Activated T-helper 2 cell treated with anti-CD3 and anti-CD28 coated beads, Interferon-gamma antibody, Interleukin-2, Interleukin-4, amounts not matched to agents 10 μg/mL and 5 μg/mL and 100 μg/mL, durations not matched to agents 14 hours and 24 hours and 36 hours (primary cell): ENCODE measurements at regions not wholly inside any gene's neighbourhood (a gene's known extent, or its start where the extent isn't known, plus 50 kb on each side); places are given as distances from the start of the nearest gene placed in this dataset.
"Not testable (repeated sequence)": the region's sequence is repeated elsewhere in the genome, so short reads cannot be mapped to it uniquely, and the experiment has no call there.

ENCODE experiments used
- DNase-seq: peaks from one replicate; pipeline ENCODE4 v3.0.0; 2021; ENCODE audit warnings: low spot score
- H3K27ac Mint-ChIP-seq: one replicate; pipeline ENCODE4 v1.8.0; 2021; ENCODE audit warnings: mixed read lengths
- H3K27me3 Mint-ChIP-seq: one replicate; pipeline ENCODE4 v1.8.0; 2021; ENCODE audit warnings: low read depth, mixed read lengths
- H3K36me3 Mint-ChIP-seq: one replicate; pipeline ENCODE4 v1.8.0; 2021; ENCODE audit warnings: low read depth, mixed read lengths
- H3K4me1 Mint-ChIP-seq: one replicate; pipeline ENCODE4 v1.8.0; 2021; ENCODE audit warnings: low read depth, mixed read lengths
- H3K4me3 Mint-ChIP-seq: one replicate; pipeline ENCODE4 v1.8.0; 2021; ENCODE audit warnings: low read depth, mild to moderate bottlenecking, moderate library complexity, mixed read lengths
- H3K9me3 Mint-ChIP-seq: one replicate; pipeline ENCODE4 v1.8.0; 2021; ENCODE audit warnings: mixed read lengths
- intact Hi-C: fragments of 100-400 bp; cut with micrococcal nuclease; formaldehyde crosslinking; loops from one replicate; pipeline ENCODE4 v1.15.1; 2023

DNA sequence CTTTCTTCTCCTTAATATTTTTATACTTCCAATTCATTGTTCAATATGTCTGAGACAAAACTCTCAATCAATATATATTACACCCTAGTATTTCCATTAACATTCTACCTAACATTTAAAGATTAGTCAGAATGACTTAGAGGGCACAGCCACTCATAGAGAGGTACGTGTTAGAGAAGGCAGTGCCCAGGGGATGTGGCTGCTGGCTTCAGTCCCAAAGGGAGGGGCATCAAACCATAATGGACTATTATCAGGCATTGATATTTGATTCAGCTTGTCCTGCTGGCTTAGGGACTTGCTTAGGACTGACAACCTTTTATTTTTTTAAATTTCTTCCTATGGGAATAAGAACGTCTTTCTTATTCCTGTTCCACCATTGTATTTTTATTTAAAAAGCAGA is 1392.0 kb upstream of the ATXN8OS start:
- H3K27me3 Mint-ChIP-seq: no peaks in the 10 kb centered on the region
- DNase-seq: no peak
- intact Hi-C loops: no loop called here

DNA sequence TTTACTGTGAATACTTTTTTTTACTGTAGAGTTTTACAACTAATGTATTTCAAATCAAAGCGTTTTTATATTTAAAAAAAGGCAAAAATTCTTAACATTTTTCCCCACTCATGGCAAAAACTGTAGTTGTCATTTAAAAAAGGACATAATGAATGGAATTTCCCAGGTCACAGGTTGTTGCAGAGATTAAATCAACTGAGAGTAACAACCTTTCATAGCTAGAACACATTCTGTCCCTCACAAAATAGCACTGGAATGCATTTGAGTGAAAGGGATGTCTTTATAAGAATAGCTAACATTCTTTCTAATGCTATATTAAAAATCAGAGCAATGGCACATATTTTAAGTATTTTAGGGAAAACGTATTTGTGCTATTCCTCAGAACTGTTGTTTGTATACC is 1393.3 kb upstream of the ATXN8OS start:
- peaks cover 25% of the 10 kb centered on the region for H3K9me3 Mint-ChIP-seq
- intact Hi-C loops: no loop called here
- no peak overlapping the region for H3K4me3 Mint-ChIP-seq
- no peaks in the 10 kb centered on the region for H3K27me3 Mint-ChIP-seq
- H3K4me1 Mint-ChIP-seq: no peaks in the 10 kb centered on the region
- no peak overlapping the region for H3K27ac Mint-ChIP-seq
- H3K36me3 Mint-ChIP-seq: no peaks in the 10 kb centered on the region
- no peak for DNase-seq

More for the DNA sequence above, 1392.0 kb upstream of the ATXN8OS start:
- Mint-ChIP-seq H3K36me3 (no peaks in the 10 kb centered on the region), H3K4me1 (no peaks in the 10 kb centered on the region), H3K4me3 (no peak overlapping the region), H3K27ac (no peak overlapping the region), H3K9me3 (peaks cover 24% of the 10 kb centered on the region)

DNA sequence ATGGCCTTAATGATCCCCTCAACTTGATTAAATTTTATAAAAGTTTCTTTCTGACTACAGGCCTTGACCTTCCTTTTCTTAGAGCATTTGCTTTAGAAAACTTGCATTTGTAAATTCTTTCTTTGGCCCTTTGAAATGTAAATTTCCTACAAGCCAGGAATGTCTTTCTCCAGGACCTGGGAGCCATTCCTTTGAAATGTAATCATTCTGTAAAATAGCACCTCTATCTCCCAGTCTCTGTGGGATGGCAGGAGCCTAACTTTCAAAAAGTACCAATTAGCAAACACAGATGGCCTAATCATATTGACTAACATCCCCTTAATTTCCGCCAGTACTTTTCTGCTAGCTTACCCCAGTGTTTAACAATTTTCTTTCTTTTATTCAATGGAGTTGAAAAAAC is 1394.2 kb upstream of the ATXN8OS start:
- intact Hi-C loops: no loop called here
- no peak overlapping the region for H3K27ac Mint-ChIP-seq
- no peaks in the 10 kb centered on the region for H3K36me3 Mint-ChIP-seq
- no peak for DNase-seq
- peaks cover 27% of the 10 kb centered on the region for H3K9me3 Mint-ChIP-seq
- no peaks in the 10 kb centered on the region for H3K4me1 Mint-ChIP-seq
- H3K27me3 Mint-ChIP-seq: no peaks in the 10 kb centered on the region
- no peak overlapping the region for H3K4me3 Mint-ChIP-seq

DNA sequence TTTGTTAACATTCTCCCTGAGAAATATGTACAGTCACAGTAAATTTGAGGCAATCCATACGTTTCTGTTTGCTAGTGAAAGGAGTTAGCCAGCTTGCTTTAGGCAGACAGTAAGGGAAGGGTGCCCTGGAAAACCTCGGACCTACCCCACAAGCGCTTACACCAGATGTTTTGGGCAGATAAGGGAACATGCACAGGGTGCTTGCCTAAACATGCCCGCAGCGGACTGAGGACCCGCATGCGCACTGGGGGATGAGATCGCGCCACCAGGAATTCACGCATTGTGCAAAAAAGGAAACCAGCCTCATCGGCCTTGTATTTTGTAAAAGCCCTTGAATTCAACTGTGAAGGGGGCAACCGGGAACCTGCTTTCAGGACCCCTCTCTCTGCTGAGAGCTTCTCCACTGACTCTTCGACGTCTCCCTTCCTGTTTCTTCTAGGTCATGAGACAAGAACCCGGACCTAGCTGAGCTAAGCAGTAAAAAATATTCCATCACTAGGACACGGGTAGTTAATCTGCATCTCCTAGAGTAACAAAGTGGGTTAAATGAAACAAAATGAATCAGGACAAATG is 1399.2 kb upstream of the ATXN8OS start:
- Mint-ChIP-seq H3K27ac (no peak overlapping the region), H3K27me3 (no peaks in the 10 kb centered on the region), H3K9me3 (peaks cover 42% of the 10 kb centered on the region), H3K4me1 (no peaks in the 10 kb centered on the region), H3K4me3 (no peak overlapping the region), H3K36me3 (no peaks in the 10 kb centered on the region)
- intact Hi-C loops: no loop called here
- DNase-seq: no peak

DNA sequence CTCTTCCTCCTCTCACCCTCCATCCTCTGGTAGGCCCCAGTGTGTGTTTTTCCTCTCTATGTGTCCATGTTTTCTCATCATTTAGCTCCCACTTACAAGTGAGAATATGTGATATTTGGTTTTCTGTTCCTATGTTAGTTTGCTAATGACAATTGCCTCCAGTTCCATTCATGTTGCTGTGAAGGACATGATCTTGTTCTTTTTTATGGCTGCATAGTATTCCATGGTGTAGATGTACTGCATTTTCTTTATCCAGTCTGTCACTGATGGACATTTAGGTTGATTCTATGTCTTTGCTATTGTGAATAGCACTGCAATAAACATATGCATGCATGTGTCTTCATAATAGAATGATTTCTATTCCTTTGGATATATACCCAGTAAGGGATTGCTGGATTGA is 1401.6 kb upstream of the ATXN8OS start:
- intact Hi-C loops, H3K4me1 Mint-ChIP-seq, H3K36me3 Mint-ChIP-seq, H3K27me3 Mint-ChIP-seq, DNase-seq, H3K4me3 Mint-ChIP-seq, H3K27ac Mint-ChIP-seq: not testable (repeated sequence)
- H3K9me3 Mint-ChIP-seq: peaks cover 32% of the 10 kb centered on the region

DNA sequence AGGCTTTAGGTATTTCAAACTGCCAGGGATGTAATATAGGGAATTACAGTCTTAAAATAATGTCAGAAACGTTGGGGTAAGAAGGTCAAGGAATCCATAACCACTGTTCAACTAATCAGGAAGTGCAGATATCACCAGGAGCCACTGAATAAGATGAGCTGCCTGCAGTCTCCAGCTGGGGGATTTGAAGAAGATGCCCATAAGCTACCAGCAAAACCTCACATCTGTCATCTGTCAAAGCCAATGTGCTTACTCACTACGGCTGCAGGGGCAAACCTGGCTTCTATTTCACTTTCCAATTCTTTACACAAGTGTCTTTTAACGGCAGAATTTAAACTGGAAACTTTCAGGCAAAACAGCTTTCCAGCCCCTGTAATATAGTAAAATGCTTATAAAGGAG is 1410.1 kb upstream of the ATXN8OS start:
- Mint-ChIP-seq H3K4me1 (no peaks in the 10 kb centered on the region), H3K27me3 (no peaks in the 10 kb centered on the region), H3K4me3 (no peak overlapping the region), H3K36me3 (no peaks in the 10 kb centered on the region), H3K27ac (no peak overlapping the region), H3K9me3 (peaks cover 15% of the 10 kb centered on the region)
- intact Hi-C loops: no loop called here
- DNase-seq: no peak

DNA sequence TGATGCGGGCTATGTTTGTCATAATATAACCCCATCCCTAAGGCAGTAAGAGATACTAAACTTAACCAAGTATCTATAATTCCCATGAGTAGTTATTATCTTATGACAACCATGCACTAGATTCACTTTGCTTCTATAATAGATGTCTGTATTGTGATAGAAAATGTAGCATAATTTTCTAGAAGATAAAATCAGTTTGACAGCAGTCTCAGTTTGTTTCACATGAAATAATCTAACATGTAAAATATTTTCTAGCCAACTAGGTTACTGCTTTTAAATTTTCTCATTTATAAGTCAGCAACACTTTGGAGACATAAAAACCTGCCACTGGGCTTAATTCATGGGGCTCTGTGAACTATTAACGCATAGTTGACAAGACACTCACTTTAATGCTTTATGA is 1410.7 kb upstream of the ATXN8OS start:
- peaks cover 15% of the 10 kb centered on the region for H3K9me3 Mint-ChIP-seq
- H3K36me3 Mint-ChIP-seq: no peaks in the 10 kb centered on the region
- H3K27ac Mint-ChIP-seq: no peak overlapping the region
- no peak for DNase-seq
- intact Hi-C loops: no loop called here
- H3K4me3 Mint-ChIP-seq: no peak overlapping the region
- no peaks in the 10 kb centered on the region for H3K4me1 Mint-ChIP-seq
- no peaks in the 10 kb centered on the region for H3K27me3 Mint-ChIP-seq

DNA sequence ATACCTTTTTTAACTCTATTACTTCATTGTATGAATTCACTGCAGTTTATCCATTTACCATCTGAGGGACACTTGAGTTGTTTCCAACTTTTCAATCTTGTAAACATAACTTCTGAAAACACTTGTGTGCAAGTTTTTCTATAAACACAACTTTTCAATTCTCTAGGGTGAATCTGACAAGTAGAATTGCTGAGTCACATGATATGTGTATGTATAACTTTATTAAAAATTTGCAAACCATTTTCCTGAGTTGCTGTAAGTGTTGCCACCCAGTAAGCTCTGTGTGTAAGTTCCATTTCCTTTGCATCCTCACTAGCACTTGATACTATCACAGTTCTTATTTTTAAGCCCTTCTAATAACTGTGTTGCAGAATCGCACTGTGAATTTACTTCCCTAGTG is 1415.6 kb upstream of the ATXN8OS start:
- no peak for DNase-seq
- intact Hi-C loops: no loop called here
- H3K4me1 Mint-ChIP-seq: no peaks in the 10 kb centered on the region
- H3K27me3 Mint-ChIP-seq: no peaks in the 10 kb centered on the region
- peaks cover 26% of the 10 kb centered on the region for H3K9me3 Mint-ChIP-seq
- H3K36me3 Mint-ChIP-seq: no peaks in the 10 kb centered on the region
- no peak overlapping the region for H3K4me3 Mint-ChIP-seq
- no peak overlapping the region for H3K27ac Mint-ChIP-seq

DNA sequence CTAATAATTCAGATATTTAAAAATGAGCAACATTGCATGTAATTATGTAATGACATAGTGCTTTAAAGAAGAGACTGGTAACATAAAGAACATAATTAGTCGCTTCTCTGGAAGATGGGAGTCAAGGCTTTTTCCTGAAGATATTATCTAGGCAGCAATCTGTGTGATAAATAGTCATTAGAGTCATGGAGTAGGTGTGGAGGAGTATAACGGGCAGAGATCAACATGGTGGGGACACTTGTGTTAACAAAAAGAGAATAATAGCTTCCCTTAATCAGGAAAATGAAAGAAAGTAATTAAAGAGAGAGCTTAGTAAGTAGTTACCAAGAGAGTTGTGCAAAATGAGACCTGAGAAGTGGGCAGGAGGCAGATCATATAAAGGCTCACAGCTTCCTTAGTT is 1417.1 kb upstream of the ATXN8OS start:
- no peaks in the 10 kb centered on the region for H3K27me3 Mint-ChIP-seq
- no peaks in the 10 kb centered on the region for H3K4me1 Mint-ChIP-seq
- peaks cover 33% of the 10 kb centered on the region for H3K9me3 Mint-ChIP-seq
- intact Hi-C loops: no loop called here
- H3K27ac Mint-ChIP-seq: no peak overlapping the region
- DNase-seq: no peak
- H3K36me3 Mint-ChIP-seq: no peaks in the 10 kb centered on the region
- no peak overlapping the region for H3K4me3 Mint-ChIP-seq

DNA sequence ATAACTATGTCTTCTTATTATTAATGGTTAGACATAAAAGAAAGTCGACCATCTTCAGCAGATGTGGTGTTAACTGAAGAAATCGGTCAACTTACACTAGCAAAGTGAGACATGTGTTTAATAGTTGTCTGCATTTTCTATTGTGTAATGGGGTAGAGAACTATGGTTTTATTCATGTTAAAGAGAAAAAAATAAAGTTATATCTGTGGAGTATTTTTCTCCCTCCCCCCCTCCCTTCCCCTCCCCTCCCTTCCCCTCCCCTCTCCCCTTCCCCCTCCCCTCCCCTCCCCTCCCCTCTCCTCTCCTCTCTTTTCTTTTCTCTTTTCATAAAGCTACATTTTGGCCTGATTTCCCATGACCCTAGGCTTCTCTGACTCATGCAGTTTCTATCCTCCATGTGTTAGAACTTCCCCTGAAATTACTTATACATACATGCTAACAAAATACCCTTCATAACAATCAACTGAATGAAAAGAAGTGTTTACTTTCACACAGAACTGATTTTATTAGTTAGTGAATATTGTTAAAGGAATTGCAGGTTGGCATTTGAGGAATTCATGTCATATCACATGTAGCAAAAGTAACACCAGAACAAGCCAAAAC is 1431.0 kb upstream of the ATXN8OS start:
- intact Hi-C loops: no loop called here
- DNase-seq: no peak
- Mint-ChIP-seq H3K4me1 (no peaks in the 10 kb centered on the region), H3K27me3 (no peaks in the 10 kb centered on the region), H3K27ac (no peak overlapping the region), H3K36me3 (no peaks in the 10 kb centered on the region), H3K9me3 (peaks cover 28% of the 10 kb centered on the region), H3K4me3 (no peak overlapping the region)

DNA sequence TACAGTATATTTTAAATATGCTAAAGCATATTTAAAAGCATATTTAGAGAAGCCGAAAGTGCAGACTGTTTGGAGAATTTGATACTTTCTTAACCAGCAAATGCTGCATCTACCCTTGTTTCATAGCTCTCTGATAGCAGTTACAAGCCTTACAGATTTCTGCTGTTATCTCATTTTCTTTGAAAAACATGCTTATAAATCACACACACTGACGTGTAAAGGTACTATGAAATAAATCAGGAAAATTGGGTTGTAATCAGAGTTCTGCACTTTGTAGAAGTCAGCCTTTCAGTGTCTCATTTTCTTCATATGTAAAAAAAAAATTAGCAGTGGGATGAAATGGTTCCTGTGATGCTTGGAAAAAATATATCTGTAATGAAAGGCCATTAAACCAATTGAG is 1432.4 kb upstream of the ATXN8OS start:
- H3K9me3 Mint-ChIP-seq: peaks cover 26% of the 10 kb centered on the region
- DNase-seq: no peak
- no peaks in the 10 kb centered on the region for H3K36me3 Mint-ChIP-seq
- intact Hi-C loops: no loop called here
- H3K4me3 Mint-ChIP-seq: no peak overlapping the region
- no peaks in the 10 kb centered on the region for H3K4me1 Mint-ChIP-seq
- H3K27me3 Mint-ChIP-seq: no peaks in the 10 kb centered on the region
- no peak overlapping the region for H3K27ac Mint-ChIP-seq

DNA sequence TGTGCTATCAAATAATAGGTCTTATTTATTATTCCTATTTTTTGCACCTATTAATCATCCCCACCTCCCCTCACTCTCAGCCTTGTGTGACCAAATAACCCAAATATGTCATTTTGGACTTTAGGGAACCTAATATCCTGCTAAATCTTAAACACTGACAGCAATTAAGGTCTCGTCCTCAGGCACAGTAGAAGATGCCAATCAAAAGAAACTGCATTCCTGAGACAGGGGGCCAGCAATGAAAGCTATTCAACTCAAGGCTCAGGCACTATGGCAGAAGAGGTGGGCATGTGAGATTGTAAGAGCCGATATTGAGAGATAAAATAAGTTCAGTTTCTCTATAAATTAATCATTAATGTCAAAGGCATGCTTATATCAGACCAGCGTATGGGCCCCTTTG is 1437.7 kb upstream of the PCDH9 start:
- no peaks in the 10 kb centered on the region for H3K4me1 Mint-ChIP-seq
- no peak overlapping the region for H3K27ac Mint-ChIP-seq
- DNase-seq: no peak
- H3K36me3 Mint-ChIP-seq: no peaks in the 10 kb centered on the region
- intact Hi-C loops: no loop called here
- no peaks in the 10 kb centered on the region for H3K27me3 Mint-ChIP-seq
- H3K4me3 Mint-ChIP-seq: no peak overlapping the region
- peaks cover 32% of the 10 kb centered on the region for H3K9me3 Mint-ChIP-seq

DNA sequence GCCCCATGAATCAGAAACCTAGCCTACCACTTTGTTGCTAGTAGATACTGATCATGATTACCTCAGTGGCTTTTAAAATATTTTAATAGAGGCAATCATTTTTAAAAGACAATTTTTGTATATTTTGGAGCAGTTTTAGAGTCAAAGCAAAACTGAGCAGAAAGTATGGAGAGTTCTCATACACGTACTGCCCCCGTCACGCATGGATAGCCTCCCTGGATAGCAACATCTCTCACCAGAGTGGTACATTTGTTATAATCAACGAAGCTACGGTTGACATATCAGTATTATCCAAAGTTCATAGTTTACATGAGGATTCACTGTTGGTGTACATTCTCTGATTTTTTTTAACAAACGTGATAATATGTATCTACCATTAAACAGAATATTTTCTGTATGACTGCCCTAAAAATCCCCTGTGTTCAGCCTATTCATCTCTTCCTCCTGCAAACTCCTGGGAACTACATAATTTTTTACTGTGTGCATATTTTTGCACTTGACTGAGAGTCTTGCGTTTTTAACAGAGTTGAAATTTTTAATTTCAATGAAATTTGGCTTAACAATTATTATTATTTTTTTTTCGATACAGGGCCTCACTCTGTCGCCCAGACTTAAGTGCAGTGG is 1436.8 kb upstream of the PCDH9 start:
- intact Hi-C loops: no loop called here
- H3K36me3 Mint-ChIP-seq: no peaks in the 10 kb centered on the region
- H3K27me3 Mint-ChIP-seq: no peaks in the 10 kb centered on the region
- DNase-seq: no peak
- no peak overlapping the region for H3K4me3 Mint-ChIP-seq
- peaks cover 32% of the 10 kb centered on the region for H3K9me3 Mint-ChIP-seq
- H3K27ac Mint-ChIP-seq: no peak overlapping the region
- no peaks in the 10 kb centered on the region for H3K4me1 Mint-ChIP-seq
